ENCODE measurements at regions not wholly inside any gene's neighbourhood (a gene's known extent, or its start where the extent isn't known, plus 50 kb on each side); places are given as distances from the start of the nearest gene placed in this dataset.

- DNase-seq (ENCODE audit: low read depth in 3 of 3) = no peak
These were observed 75.6 kb downstream of the ICOS start for GRCh38 chr2:204012072-204012653.

GRCh38 chr2:204015118-204015843 is 78.7 kb downstream of the ICOS start:
- no peak for DNase-seq (ENCODE audit: low read depth in 3 of 3)

GRCh38 chr2:204018717-204019116 is 82.2 kb downstream of the ICOS start:
- DNase-seq (ENCODE audit: low read depth in 3 of 3) = no peak

- peak; percentile 29 to 52 (median 45) for DNase-seq (ENCODE audit: low read depth in 3 of 3)
These were observed 83.3 kb downstream of the ICOS start for GRCh38 chr2:204019572-204020501.

- no peak for DNase-seq (ENCODE audit: low read depth in 3 of 3)
These were observed 84.9 kb downstream of the ICOS start for GRCh38 chr2:204021290-204022081.

GRCh38 chr2:204022550-204022949 is 86.0 kb downstream of the ICOS start:
- no peak for DNase-seq (ENCODE audit: low read depth in 3 of 3)

GRCh38 chr2:204023088-204023487 is 86.5 kb downstream of the ICOS start:
- DNase-seq (ENCODE audit: low read depth in 3 of 3) = no peak

GRCh38 chr2:204024503-204024902 is 87.9 kb downstream of the ICOS start:
- DNase-seq (ENCODE audit: low read depth in 3 of 3) = no peak

- DNase-seq (ENCODE audit: low read depth in 3 of 3) = no peak
These were observed 88.4 kb downstream of the ICOS start for GRCh38 chr2:204024906-204025475.

GRCh38 chr2:204026294-204026693 is 89.7 kb downstream of the ICOS start:
- DNase-seq (ENCODE audit: low read depth in 3 of 3) = no peak

- no peak for DNase-seq (ENCODE audit: low read depth in 3 of 3)
These were observed 90.5 kb downstream of the ICOS start for GRCh38 chr2:204027091-204027490.

GRCh38 chr2:204030322-204030721 is 93.8 kb downstream of the ICOS start:
- DNase-seq (ENCODE audit: low read depth in 3 of 3) = no peak

- no peak for DNase-seq (ENCODE audit: low read depth in 3 of 3)
These were observed 94.5 kb downstream of the ICOS start for GRCh38 chr2:204031056-204031455.

GRCh38 chr2:204032301-204032700 is 95.7 kb downstream of the ICOS start:
- no peak for DNase-seq (ENCODE audit: low read depth in 3 of 3)

- no peak for DNase-seq (ENCODE audit: low read depth in 3 of 3)
These were observed 97.3 kb downstream of the ICOS start for GRCh38 chr2:204033611-204034495.

GRCh38 chr2:204036706-204037105 is 100.1 kb downstream of the ICOS start:
- no peak for DNase-seq (ENCODE audit: low read depth in 3 of 3)

GRCh38 chr2:204037286-204037685 is 100.7 kb downstream of the ICOS start:
- no peak for DNase-seq (ENCODE audit: low read depth in 3 of 3)

GRCh38 chr2:204039298-204039838 is 102.8 kb downstream of the ICOS start:
- DNase-seq (ENCODE audit: low read depth in 3 of 3) = no peak

GRCh38 chr2:204040016-204040415 is 103.5 kb downstream of the ICOS start:
- DNase-seq (ENCODE audit: low read depth in 3 of 3) = no peak

GRCh38 chr2:204042401-204042800 is 105.8 kb downstream of the ICOS start:
- DNase-seq (ENCODE audit: low read depth in 3 of 3) = no peak
